ENCODE measurements at regions not wholly inside any gene's neighbourhood (a gene's known extent, or its start where the extent isn't known, plus 50 kb on each side); places are given as distances from the start of the nearest gene placed in this dataset.

- TF ChIP-seq KLF9 (CRISPR knock-in tag; IDR thresholded peaks at IDR 0.05; ENCODE audit: low read depth) (no peak), NFATC3 (CRISPR knock-in tag; IDR thresholded peaks at IDR 0.05) (0 out of 2 replicates have a peak, but pooled peaks have one; percentile 37), MXD4 (CRISPR knock-in tag; IDR thresholded peaks at IDR 0.05) (no peak), ZNF83 (CRISPR knock-in tag; IDR thresholded peaks at IDR 0.05; ENCODE audit: borderline replicate concordance) (no peak), ZHX1 (CRISPR knock-in tag; IDR thresholded peaks at IDR 0.05; ENCODE audit: low read depth) (no peak), KLF11 (CRISPR knock-in tag; IDR thresholded peaks at IDR 0.05) (no peak), SKI (IDR thresholded peaks at IDR 0.05; ENCODE audit: partially characterized antibody) (no peak), ZMYM3 (CRISPR knock-in tag; IDR thresholded peaks at IDR 0.05) (0 out of 2 replicates have a peak, but pooled peaks have one; percentile 8), KDM1A (CRISPR knock-in tag; IDR thresholded peaks at IDR 0.05) (peak; percentile 67; the same call in 1 of the 2 replicates), U2AF1 (optimal IDR thresholded peaks at IDR 0.05; ENCODE audit: low read depth, low read length) (no peak), ZNF232 (CRISPR knock-in tag; IDR thresholded peaks at IDR 0.05; ENCODE audit: borderline replicate concordance) (peak; percentile 56; the same call in 1 of the 2 replicates), ZNF749 (CRISPR knock-in tag; IDR thresholded peaks at IDR 0.05; ENCODE audit: borderline replicate concordance) (no peak), BHLHE40 (IDR thresholded peaks at IDR 0.05; ENCODE audit: low read length) (peak; percentile 46; the same call in 1 of the 2 replicates), HNRNPLL (IDR thresholded peaks at IDR 0.05; ENCODE audit: low read depth, low read length, poor library complexity, severe bottlenecking) (no peak), HNRNPL (IDR thresholded peaks at IDR 0.05; ENCODE audit: low read depth, low read length) (no peak; the same call in 1 of the 2 replicates), ZMYM4 (CRISPR knock-in tag; IDR thresholded peaks at IDR 0.05) (peak; percentile 48; the same call in 1 of the 2 replicates), ZNF557 (CRISPR knock-in tag; IDR thresholded peaks at IDR 0.05) (no peak), ZBTB37 (CRISPR knock-in tag; IDR thresholded peaks at IDR 0.05) (no peak), ZNF225 (CRISPR knock-in tag; IDR thresholded peaks at IDR 0.05) (no peak), FOSL2 (CRISPR knock-in tag; IDR thresholded peaks at IDR 0.05) (peak; percentile 91), ZNF101 (CRISPR knock-in tag; IDR thresholded peaks at IDR 0.05; ENCODE audit: borderline replicate concordance, low read depth) (no peak), ARNTL (CRISPR knock-in tag; IDR thresholded peaks at IDR 0.05) (0 out of 2 replicates have a peak, but pooled peaks have one; percentile 35), ARID2 (CRISPR knock-in tag; IDR thresholded peaks at IDR 0.05; ENCODE audit: borderline replicate concordance) (no peak), ZSCAN12 (CRISPR knock-in tag; IDR thresholded peaks at IDR 0.05) (no peak), DMTF1 (CRISPR knock-in tag; IDR thresholded peaks at IDR 0.05) (no peak)
These were observed 152.4 kb downstream of the TOMM20 start (continued) for GRCh38 chr1:234975941-234976860.
